WTC11 (cell line): ENCODE measurements at regions not wholly inside any gene's neighbourhood (a gene's known extent, or its start where the extent isn't known, plus 50 kb on each side); places are given as distances from the start of the nearest gene placed in this dataset.

ENCODE experiments used
- ARID4B ChIP-seq: sonication (generic); formaldehyde crosslinking; IDR thresholded peaks from 2 replicates; pipeline ENCODE4 v1.8.0; 2023; ENCODE audit warnings: missing genetic modification reagents, mild to moderate bottlenecking, borderline replicate concordance
- ATF6 ChIP-seq: sonication (generic); formaldehyde crosslinking; IDR thresholded peaks from 2 replicates; pipeline ENCODE4 v1.8.1; 2023; ENCODE audit warnings: mild to moderate bottlenecking, missing genetic modification reagents
- CTCF ChIP-seq: fragments of 200-600 bp; IDR thresholded peaks from 2 replicates; pipeline ENCODE4 v1.8.0; 2022; ENCODE audit warnings: antibody characterized with exemption
- KAT7 ChIP-seq: sonication (generic); formaldehyde crosslinking; IDR thresholded peaks from 2 replicates; pipeline ENCODE4 v1.8.1; 2023; ENCODE audit warnings: missing genetic modification reagents, mild to moderate bottlenecking, borderline replicate concordance

GRCh38 chr17:83019376-83019775 is 60.0 kb upstream of the METRNL start:
- TF ChIP-seq CTCF (no peak), ARID4B (CRISPR knock-in tag) (no peak), KAT7 (CRISPR knock-in tag) (no peak), ATF6 (CRISPR knock-in tag) (no peak)
